Stimulated activated CD4-positive, alpha-beta T cell treated with anti-CD3 and anti-CD28 coated beads, Interleukin-4, amount 100 ng/mL, for 48 hours (primary cell): ENCODE measurements at regions not wholly inside any gene's neighbourhood (a gene's known extent, or its start where the extent isn't known, plus 50 kb on each side); places are given as distances from the start of the nearest gene placed in this dataset.
"Not testable (repeated sequence)": the region's sequence is repeated elsewhere in the genome, so short reads cannot be mapped to it uniquely, and the experiment has no call there.

Experiments
- DNase-seq, 2 donors: peaks; one replicate each; pipeline ENCODE4 v3.0.0-alpha.2; 2020; ENCODE audit warnings: low read depth in 2 of 2

- no peak for DNase-seq
Observed at GRCh38 chr6:7000825-7001777, 106.7 kb upstream of the RREB1 start.

DNA sequence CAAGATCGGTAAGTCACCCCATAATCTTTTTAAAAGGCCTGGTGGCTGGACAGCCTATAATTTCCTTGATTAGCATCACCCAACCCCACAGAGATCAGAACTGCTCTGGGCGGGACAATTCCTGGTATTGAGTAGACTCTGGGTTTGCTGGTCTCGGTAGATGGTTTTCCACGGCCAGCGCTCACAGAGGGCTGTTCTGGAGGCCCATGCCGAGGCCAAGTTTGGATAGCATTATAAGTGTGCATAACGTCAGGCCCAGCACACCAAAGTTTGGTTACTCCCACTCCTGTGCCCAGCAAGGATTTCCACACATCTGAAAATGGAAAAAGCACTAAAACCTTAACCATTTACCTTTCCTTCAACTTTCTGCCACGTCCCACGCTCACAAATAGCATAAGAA lies 104.7 kb upstream of the RREB1 start:
- DNase-seq = no peak

GRCh38 chr6:7004581-7005297 lies 103.0 kb upstream of the RREB1 start:
- DNase-seq = no peak

DNA sequence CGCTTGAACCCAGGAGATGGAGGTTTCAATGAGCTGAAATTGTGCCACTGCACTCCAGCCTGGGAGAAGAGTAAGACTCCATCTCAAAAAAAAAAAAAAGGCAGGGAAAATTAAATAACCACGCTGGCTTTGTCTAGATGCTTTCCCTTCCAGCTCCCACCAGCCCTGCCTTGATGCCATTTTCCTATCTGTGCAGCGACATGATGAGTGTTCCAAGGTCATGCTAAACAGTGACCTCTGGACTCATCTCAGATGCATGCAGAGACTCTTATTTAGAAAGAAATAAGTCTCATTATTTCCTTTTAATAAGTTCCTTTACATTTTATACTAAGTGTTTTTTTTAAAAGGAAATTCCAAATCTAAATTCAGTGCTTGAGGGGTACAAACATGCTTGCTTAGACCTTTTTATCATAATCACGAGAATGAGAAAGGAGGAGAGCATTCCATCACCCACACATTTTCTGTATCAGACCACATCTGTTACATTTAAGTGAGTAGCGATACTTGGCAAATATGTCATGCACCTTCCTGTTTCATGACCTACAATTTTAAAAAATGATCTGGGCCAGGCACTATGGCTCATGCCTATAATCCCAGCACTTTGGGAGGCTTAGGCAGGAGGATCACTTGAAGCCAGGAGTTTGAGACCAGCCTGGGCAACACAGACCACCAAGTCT lies 101.1 kb upstream of the RREB1 start:
- no peak for DNase-seq

DNA sequence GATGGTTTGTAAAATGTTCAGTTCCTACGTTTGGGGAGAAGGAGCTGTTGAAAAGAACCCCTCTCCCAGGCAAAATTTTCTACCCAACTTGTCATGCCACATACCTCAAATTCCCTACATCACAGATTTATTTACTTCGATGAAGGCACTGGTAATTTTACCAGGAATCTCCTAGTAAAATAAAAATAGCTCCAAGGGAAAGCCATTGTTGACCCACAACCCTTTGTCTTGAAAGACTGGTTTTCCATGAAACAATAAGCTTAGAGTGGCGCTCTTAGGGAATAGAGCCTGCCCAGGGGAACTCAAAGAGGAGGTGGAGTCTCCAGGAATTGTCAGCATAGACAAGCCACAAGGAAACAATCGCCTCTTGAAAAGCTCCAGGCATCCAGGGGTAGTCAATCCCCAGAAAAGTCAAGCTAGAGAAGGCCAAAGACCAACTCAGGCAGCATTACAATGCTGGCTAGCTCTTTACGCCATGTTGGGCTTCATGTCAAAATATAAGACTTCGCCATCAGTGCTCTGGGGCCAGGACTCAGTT lies 99.2 kb upstream of the RREB1 start:
- DNase-seq = no peak

GRCh38 chr6:7016226-7016625 lies 91.5 kb upstream of the RREB1 start:
- DNase-seq = no peak

- no peak for DNase-seq
Observed at GRCh38 chr6:7021301-7021700, 86.5 kb upstream of the RREB1 start.

GRCh38 chr6:7025861-7026260 lies 81.9 kb upstream of the RREB1 start:
- DNase-seq = no peak

DNA sequence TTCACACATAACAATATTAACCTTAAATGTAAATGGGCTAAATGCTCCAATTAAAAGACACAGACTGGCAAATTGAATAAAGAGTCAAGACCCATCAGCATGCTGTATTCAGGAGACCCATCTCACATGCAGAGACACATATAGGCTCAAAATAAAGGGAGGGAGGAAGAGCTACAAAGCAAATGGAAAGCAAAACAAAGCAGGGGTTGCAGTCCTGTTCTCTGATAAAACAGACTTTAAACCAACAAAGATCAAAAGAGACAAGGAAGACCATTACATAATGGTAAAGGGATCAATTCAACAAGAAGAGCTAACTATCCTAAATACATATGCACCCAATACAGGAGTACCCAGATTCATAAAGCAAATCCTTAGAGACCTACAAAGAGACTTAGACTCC lies 78.8 kb upstream of the RREB1 start:
- DNase-seq = not testable (repeated sequence)

DNA sequence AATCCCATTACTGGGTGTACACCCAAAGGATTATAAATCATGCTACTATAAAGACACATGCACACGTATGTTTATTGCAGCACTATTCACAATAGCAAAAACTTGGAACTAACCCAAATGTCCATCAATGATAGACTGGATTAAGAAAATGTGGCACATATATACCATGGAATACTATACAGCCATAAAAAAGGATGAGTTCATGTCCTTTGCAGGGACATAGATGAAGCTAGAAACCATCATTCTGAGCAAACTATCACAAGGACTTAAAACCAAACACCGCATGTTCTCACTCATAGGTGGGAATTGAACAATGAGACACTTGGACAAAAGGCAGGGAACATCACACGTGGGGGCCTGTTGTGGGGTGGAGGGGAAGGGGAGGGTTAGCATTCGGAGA lies 76.8 kb upstream of the RREB1 start:
- not testable (repeated sequence) for DNase-seq

- no peak for DNase-seq
Observed at GRCh38 chr6:7033202-7033601, 74.6 kb upstream of the RREB1 start.

DNA sequence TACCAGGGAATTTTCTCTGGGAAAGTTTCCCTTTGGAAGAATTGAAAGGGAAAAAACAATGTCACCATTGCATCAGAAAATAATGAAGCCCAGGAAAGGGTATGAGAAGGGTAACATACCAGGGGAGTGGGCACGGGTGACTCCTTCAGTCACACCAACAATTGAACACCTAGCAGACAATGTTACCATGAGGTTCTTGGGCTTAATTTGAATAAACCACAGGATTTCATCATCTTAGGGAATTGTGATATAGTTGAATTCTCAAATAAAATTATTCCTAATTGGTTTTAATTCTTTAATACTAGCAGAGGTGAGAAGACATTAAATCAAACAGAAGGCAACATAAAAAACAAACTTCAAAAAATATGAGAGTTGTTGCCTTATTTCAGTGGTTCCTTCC lies 73.7 kb upstream of the RREB1 start:
- no peak for DNase-seq

DNA sequence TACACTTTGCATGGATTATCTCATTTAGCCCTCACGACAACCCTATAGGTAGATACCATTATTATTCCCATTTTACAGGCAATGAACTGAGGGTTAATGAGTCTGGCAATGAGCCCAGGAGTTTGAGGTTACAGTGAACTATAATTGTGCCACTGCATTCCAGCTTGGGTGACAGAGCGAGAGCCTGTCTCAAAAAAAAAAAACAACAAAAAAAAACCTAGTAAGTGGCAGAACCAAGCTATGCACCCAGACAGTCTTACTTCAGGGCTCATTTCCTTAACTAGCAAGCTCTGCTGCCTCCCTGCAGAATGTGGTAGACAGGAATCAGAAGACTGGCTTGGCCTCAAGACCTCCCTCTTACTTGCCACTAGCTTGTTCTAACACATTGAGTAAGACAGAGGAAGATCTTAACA lies 71.9 kb upstream of the RREB1 start:
- no peak for DNase-seq

GRCh38 chr6:7041511-7042026 lies 66.2 kb upstream of the RREB1 start:
- DNase-seq = no peak

- DNase-seq = no peak
Observed at GRCh38 chr6:7042056-7042653, 65.6 kb upstream of the RREB1 start.

DNA sequence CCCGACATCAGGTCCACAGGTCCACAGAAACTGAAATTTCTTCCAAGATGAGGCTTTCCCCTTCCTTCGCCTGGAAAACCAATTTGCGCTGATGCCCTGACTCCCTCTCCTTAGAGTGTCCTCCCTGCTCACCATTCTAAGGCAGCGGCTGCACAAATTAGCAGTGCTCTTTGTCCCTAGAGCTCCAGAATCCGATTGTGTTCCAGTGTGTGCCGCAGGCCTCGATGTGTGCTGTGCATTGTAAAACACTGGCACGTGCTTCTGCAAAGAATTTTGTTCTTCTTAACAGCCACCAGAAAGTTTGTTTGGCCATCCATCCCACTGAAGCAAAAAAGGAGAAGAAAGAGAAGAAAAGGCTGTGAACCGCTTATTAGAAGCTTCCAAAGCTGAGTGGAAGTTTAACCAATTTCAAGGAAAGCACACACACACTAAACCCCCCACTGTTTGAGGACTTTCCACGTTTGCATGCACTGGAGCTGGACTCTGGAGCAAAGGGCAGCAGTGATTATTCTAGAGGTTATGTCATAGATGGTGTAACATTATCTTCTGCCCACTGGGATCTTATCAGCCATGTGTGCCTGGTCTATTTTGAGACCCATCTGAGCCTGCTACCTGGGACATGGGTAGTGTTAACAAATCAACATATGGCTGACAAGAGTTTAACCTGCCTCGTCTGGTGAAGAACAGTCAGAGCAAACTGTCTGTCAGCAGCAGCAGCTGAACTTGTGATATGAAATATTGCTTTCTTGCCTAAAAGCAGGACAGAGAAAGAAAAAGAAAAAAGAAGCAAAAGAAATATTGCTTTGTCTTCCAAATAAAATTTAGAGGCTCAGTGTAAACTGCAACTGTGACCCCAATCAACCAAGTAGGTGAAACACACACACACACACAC lies 64.9 kb upstream of the RREB1 start:
- no peak for DNase-seq

DNA sequence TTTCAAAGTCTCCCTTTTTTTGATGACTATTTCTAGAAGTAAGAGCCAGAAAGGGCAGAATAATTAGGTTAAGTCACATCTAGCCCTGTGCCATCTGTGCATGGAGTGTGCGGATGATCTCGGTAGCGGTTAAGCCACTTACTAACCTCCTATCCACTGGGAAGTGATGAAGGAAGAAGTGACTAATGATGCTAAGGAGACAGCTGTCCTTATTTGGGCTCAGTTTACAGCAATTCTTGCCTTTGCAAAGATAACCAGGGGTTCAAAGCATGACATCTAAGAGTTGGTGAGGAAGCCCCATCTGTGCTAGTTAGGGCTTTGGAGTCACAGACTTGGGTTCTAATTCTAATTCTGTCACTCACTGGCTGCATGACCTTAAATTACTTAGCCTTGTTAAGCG lies 62.4 kb upstream of the RREB1 start:
- DNase-seq = no peak

GRCh38 chr6:7045746-7046145 lies 62.0 kb upstream of the RREB1 start:
- DNase-seq = no peak

GRCh38 chr6:7047128-7047527 lies 60.6 kb upstream of the RREB1 start:
- DNase-seq = no peak

GRCh38 chr6:7047966-7048365 lies 59.8 kb upstream of the RREB1 start:
- DNase-seq = no peak

DNA sequence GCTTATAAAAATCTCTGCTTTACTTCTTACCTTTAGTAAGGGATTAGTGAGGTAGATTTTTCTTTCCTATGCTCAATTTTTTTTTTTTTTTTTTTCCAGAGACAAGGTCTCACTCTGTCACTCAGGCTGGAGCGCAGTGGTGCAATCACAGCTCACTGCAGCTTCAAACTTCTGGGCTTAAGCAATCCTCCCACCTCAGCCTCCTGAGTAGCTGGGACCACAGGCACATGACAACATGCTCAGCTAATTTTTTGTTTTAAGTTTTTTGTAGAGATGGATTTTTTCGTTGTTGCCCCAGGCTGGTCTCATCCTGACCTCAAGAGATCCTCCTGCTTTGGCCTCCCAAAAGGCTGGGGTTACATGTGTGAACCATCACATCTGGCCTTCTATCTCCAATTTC lies 58.9 kb upstream of the RREB1 start:
- no peak for DNase-seq
